Ishikawa (cell line): ENCODE measurements at regions not wholly inside any gene's neighbourhood (a gene's known extent, or its start where the extent isn't known, plus 50 kb on each side); places are given as distances from the start of the nearest gene placed in this dataset.

Source experiments
- EGR1 ChIP-seq: IDR thresholded peaks from 2 replicates; pipeline ENCODE4 v1.6.1; 2012
- EP300 ChIP-seq: IDR thresholded peaks from 2 replicates; pipeline ENCODE4 v1.6.1; 2012; ENCODE audit warnings: borderline replicate concordance
- FOXM1 ChIP-seq: IDR thresholded peaks from 2 replicates; pipeline ENCODE4 v1.6.1; 2012; ENCODE audit warnings: low read depth, borderline replicate concordance
- MAX ChIP-seq: IDR thresholded peaks from 2 replicates; pipeline ENCODE4 v1.6.1; 2012
- NFIC ChIP-seq: IDR thresholded peaks from 2 replicates; pipeline ENCODE4 v1.6.1; 2012
- RAD21 ChIP-seq: IDR thresholded peaks from 2 replicates; pipeline ENCODE4 v1.6.1; 2012; ENCODE audit warnings: low read depth
- REST ChIP-seq: IDR thresholded peaks from 2 replicates; pipeline ENCODE4 v1.6.1; 2012; ENCODE audit warnings: low read depth, mild to moderate bottlenecking
- TAF1 ChIP-seq: IDR thresholded peaks from 2 replicates; pipeline ENCODE4 v1.6.1; 2012; ENCODE audit warnings: low read depth, mild to moderate bottlenecking
- TCF12 ChIP-seq: IDR thresholded peaks from 2 replicates; pipeline ENCODE4 v1.6.1; 2012; ENCODE audit warnings: low read depth
- TEAD4 ChIP-seq: IDR thresholded peaks from 2 replicates; pipeline ENCODE4 v1.6.1; 2012
- ZBTB7A ChIP-seq: IDR thresholded peaks from 2 replicates; pipeline ENCODE4 v1.6.1; 2012; ENCODE audit warnings: low read depth

GRCh38 chr4:163665101-163665500, 170.6 kb downstream of the TMA16 start:
- TF ChIP-seq TAF1 (no peak), REST (no peak), ZBTB7A (no peak), EP300 (no peak), TCF12 (no peak), FOXM1 (no peak), NFIC (no peak), TEAD4 (no peak), MAX (no peak), EGR1 (no peak), RAD21 (no peak)
